HG03571 (cell line): ENCODE measurements at regions not wholly inside any gene's neighbourhood (a gene's known extent, or its start where the extent isn't known, plus 50 kb on each side); places are given as distances from the start of the nearest gene placed in this dataset.
"Not testable (repeated sequence)": the region's sequence is repeated elsewhere in the genome, so short reads cannot be mapped to it uniquely, and the experiment has no call there.

Experiments
- ATAC-seq: cut with Tn5 transposase; IDR thresholded peaks from one replicate; pipeline ENCODE4 v1.9.1; 2021; ENCODE audit not compliant: unreplicated experiment

DNA sequence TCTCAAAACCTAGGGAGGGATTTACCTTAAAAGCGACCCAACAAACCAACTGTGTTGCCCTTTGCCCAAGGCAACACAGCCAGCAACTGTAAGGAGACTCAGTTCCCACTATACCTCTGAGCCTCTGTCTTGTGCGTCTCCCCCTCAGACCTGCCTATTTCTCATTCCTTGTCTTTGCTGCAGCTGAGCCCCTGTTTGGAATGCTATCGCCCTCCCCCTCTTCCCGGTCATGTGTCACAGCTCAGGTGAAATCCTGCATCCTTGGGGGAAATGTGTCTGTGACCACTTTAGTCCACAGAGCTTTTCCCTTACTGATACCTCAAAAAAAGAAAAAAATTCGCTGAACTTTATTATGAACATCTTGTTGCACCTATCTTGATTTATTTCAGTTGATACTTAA lies 52.0 kb upstream of the LRIG1 start:
- ATAC-seq: no peak

DNA sequence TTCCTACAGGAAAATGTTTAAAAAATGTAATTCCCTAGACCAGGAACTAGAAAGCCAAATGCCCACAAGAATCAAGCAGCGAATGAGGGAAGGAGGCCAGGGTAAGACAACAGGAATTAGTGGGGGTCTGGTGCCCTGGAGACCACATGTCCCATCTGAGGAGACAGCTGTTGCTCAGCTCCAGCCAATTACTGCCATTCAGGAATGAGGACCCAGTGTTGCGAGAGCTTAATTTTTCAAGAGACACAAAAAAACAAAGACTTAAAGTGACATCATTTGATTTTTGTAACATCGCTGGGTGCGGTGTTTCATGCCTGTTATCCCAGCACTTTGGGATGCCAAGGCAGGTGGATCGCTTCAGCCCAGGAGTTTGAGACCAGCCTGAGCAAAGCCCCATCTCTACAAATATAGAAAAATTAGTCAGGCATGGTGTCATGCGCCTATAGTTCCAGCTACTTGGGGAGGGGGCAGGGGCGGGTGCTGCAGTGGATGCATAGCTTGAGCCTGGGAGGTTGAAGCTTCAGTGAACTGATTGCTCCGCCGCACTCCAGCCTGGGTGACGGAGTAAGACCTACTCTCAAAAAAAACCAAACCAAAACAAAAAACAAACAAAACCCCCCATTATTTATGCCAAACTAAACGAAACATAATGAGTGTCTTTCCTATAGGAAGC lies 52.8 kb upstream of the LRIG1 start:
- no peak for ATAC-seq

DNA sequence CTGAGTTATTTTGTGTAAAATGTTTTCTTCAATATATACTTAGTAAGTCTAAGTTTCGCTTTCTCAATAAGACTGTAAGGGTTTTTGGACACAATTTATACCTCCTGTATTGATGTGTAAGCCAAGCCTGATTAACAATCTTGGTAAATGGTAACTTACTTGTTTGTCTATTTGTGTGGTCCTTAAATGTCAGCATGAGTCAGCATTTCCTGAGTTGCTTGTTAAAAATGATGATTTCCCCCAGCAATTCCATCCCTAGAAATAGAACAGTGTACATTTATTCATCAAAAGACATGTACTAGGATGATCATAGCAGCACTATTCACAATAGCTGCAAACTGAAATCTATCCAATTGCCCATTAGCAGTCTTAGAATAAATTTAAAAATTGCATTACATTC lies 53.4 kb upstream of the LRIG1 start:
- no peak for ATAC-seq

GRCh38 chr3:66555214-66555844 lies 54.5 kb upstream of the LRIG1 start:
- ATAC-seq: no peak

DNA sequence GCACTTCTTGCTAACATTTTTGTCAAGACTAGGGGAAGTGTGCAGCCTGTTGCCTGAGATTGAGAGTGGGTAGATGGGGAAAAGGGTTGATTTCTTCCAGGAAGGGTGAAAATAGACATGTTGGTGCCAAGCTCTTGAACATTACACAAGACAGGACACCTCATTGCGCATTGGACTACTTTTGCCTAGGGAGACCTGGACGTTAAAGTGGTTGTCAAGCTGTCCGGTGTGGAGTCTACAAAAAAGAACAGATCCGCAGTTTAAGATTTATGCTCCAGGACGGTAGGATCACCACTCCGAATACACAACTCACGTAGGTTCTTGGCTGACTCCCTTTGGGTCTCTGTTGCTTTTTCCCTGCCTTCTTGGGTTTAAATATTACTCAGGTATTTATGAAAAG lies 56.3 kb upstream of the LRIG1 start:
- ATAC-seq: no peak

DNA sequence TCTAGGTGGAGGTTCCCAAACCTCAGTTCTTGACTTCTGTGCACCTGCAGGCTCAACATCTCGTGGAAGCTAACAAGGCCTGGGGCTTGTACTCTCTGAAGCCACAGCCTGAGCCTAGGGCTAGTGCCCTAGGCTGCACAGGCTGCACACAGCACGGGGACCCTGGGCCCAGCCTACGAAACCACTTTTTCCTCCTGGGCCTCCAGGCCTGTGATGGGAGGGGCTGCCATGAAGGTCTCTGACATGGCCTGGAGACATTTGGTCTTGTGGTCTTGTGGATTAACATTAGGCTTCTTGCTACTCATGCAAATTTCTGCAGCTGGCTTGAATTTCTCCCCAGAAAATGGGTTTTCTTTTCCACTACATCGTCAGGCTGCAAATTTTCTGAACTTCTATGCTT lies 59.1 kb upstream of the LRIG1 start:
- not testable (repeated sequence) for ATAC-seq

DNA sequence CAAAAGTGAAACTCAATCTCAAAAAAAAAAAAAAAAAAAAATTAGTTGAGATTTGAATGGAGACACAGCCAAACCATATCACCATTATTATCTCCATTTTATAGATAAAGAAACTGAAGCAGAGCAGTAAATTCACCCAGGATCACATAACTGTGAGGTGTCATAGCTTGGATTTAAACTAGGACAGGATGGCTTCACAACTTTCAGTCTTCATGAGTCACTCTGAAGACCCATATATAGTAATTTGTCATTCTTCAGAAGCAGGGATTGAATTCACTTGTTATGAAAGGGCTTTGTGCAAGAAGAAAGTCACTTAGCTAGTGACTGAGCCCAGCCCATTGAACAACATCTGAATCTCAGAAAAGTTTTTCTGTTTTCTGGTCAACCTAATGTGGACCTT lies 60.5 kb upstream of the LRIG1 start:
- ATAC-seq: no peak

- no peak for ATAC-seq
Observed at GRCh38 chr3:66565301-66565700, 64.5 kb upstream of the LRIG1 start.

DNA sequence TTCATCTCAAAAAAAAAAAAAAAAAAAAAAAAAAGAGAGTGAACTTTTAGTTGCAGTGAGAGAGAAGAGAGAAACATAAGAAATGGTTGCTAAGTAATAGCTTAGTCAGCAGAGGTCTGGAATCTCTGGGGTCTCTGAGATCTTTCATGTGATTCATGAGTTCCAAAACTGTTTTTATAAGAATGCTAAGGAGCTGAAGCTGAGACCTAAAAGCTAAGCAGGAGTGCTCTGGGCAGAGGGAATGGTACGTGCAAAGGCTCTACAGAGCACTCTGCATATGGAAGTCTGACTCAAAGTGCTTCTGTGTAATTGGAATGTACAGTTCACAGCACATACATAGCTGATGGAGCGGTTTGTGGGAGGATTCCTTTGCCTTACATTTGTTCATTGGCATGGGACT lies 66.3 kb upstream of the LRIG1 start:
- ATAC-seq: no peak

- no peak for ATAC-seq
Observed at GRCh38 chr3:66572090-66572675, 71.4 kb upstream of the LRIG1 start.

- ATAC-seq: no peak
Observed at GRCh38 chr3:66572938-66573710, 72.3 kb upstream of the LRIG1 start.

DNA sequence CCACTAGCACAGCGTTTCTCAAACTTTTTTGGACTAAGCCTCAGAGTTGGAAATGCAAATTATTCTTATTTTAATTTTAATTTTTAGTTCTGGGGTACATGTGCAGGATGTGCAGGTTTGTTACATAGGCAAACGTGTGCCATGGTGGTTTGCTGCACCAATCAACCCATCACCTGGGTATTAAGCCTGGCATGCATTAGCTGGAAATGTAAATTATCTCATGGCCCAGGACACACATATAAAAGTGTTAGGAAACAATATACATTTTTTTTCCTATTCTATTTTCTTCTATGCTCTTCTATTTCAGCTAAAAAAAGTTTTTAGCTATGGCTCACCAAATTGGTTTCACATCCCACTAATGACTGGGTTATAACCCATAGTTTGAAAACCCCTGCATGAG lies 73.3 kb upstream of the LRIG1 start:
- no peak for ATAC-seq

- no peak for ATAC-seq
Observed at GRCh38 chr3:66577426-66578203, 76.8 kb upstream of the LRIG1 start.

DNA sequence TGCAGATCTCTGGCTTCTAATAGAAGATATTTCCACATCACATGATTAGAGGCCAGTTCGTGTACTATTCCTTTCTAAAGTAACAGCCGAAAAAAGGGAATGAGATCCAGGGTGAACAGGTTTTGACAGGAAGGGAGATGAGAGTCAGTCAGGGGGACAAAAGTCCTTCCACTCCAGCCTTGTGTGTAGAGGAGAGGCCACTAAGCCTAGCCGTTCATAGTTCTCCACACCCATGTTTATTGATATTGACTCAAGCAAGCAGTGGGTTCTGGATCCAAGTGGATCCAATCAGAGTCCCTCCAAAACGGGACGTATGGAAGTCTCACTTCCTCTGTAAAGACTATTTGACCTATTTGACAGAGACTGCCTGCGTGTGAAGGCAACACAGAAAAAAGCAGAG lies 80.4 kb upstream of the LRIG1 start:
- no peak for ATAC-seq

GRCh38 chr3:66582721-66583423 lies 82.0 kb upstream of the LRIG1 start:
- ATAC-seq: peak; percentile 97

DNA sequence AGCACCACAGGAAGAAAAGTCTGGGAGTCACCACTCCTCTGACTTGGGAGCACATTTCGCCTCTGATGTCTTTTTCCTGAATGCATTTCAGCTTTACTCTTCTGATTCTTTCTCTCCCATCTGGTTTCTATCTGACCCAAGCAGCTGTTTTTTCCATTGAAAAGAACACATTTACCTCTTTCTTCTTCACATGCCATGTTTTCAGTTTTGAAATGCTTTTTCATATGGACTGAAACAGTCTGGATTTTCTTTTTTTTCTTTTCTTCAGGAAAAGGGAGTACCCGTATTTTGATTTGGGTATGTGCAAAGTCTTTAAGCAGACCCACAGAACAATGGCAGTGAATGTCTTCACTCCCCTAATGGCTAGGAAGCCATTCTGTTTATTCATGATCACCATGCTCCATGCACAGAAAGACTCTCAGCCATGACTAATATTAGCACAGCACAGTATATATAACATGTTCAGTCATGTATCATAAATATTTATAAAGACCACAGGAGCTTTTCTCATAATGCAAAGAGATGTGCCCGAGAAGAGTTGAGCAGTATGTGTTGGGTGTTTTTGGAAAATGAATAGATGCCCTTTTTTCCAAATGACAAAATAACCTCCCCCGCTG lies 82.7 kb upstream of the LRIG1 start:
- no peak for ATAC-seq

DNA sequence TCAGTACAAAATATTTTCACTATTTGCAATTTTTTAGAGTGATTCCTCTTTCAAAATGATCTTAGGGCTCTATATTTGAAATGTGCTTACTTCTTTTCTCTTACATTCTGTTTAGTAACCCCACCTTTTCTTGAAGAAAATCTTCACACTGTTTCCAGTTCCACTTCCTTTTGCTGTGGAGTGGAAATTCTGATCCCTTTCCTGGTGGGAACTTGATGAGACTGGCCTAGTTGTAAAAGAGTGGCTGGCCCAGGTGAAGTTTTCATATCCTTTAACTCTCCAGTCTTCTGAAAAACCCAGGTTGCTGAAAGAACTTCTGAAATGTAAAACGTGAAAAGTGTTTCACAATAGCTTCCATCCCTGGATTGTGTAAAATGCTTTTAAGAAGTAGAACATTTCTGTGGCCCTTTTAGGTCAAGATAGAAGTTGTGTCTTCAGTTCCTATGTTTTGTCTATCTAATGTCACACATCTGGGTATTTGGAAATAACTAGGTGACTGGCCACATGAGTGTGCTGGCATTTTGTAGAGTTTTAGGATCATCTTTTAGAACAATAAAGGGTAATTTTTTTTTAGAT lies 84.8 kb upstream of the LRIG1 start:
- no peak for ATAC-seq

DNA sequence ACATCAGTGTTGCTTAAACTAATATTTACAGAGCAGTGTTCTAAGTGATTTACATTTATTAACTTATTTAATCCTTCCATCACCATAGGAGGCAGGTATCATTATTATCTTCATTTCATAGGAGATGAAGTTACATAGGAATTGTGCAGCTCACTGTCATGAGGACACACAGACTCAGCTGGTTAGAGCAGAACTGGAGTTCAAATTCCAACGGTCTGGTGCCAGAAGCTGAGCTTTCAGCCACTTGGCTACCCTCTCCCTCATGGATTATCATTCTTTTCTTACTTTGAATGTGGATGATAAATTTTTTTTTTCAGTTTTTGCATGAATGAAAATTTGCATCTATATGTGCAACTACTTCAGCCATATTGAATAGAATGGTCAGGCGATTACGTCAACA lies 86.0 kb upstream of the LRIG1 start:
- no peak for ATAC-seq

DNA sequence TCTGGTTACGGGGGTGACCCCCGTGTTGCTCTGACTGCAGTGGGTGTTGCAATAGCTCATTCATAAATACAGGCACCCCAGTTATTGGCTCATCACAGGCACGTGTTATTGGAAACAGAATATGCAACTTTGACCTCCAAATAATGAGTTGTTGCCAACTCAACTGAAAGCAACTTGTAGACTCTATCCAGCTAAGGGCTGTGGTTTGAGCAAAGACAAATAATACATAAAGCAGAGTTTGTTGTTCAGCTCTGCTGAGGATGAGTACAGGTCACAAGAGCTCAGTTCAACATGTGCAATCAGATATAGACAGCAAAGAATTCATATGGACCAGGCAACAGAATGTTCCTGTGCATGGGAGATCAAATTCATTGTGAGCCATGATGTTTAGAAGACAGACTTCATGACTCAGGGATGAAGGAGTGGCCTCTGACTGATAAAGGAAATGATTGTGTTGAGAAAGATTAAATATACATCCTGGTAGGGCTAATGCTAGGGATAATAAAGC lies 87.6 kb upstream of the LRIG1 start:
- no peak for ATAC-seq
